ENCODE measurements at regions not wholly inside any gene's neighbourhood (a gene's known extent, or its start where the extent isn't known, plus 50 kb on each side); places are given as distances from the start of the nearest gene placed in this dataset.

GRCh38 chrX:39782276-39782675 is 315.5 kb downstream of the BCOR start:
- TF ChIP-seq EZH2 (IDR thresholded peaks at IDR 0.05; ENCODE audit: insufficient read depth, poor library complexity, severe bottlenecking) = no peak
- no peak for TF ChIP-seq EZH2phosphoT487 (IDR thresholded peaks at IDR 0.05; ENCODE audit: insufficient read depth, low read depth)
